ENCODE measurements at regions not wholly inside any gene's neighbourhood (a gene's known extent, or its start where the extent isn't known, plus 50 kb on each side); places are given as distances from the start of the nearest gene placed in this dataset.
"Not testable (repeated sequence)": the region's sequence is repeated elsewhere in the genome, so short reads cannot be mapped to it uniquely, and the experiment has no call there.

DNA sequence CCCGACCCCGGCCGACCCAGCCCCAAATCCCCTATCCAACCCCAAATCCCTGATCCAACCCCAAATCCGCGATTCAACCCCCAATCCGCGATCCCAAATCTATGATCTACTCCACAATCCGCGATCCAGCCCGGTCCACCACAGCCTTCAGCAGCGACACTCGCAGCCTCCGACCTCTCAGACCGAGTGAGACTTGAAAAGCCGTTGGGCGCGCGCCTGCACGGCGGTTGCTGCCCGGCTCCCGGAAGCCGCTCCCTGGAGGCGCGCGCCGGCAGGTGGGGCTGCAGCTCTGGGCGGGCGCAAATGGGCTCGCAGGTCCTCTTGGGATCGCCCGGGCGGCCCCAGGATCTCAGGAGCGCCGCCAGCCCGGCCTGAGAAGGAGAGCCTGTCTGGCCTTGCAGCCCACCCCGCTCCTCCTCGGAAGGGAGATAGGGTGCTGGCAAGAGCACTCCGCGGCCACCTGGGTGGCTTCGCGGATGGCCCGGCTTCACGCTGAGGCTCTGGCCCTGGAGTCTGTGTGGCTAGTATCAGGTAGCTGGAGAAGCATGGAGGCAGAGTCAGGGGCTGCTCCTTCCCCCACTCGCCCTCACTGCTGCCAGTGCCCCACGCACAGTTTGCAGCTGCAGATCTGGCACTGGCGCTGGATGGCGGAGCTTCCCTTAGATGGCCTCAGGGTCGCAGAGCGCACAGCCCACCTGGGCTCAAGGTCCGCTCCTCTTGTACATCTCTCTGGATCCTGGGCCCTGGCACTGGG, 533.4 kb upstream of the DEFB115 start:
- Histone ChIP-seq H4K12ac (ENCODE audit: low read depth, low read length) (peak overlapping the region; percentile 43), H3K4me2 (ENCODE audit: low read length) (peak overlapping the region; percentile 57), H4K91ac (ENCODE audit: low read depth, low read length) (peak overlapping the region; percentile 13), H3K4me3 (ENCODE audit: low read depth, low read length) (peak overlapping the region; percentile 64), H4K8ac (ENCODE audit: low read depth, low read length) (peak overlapping the region; percentile 42), H2BK120ac (ENCODE audit: insufficient read depth, low read length, poor library complexity) (peak overlapping the region; percentile 11), H2AFZ (ENCODE audit: insufficient read depth, low read length, poor library complexity) (peak overlapping the region; percentile 10)
- no CpG with 5 or more reads among the region's 51 CpGs for WGBS (ENCODE audit: extremely low coverage, insufficient coverage, insufficient read length)
- H3K9ac ChIP-seq (ENCODE audit: low read length); H2BK12ac ChIP-seq (ENCODE audit: low read length); H3K79me1 ChIP-seq (ENCODE audit: low read length); H2BK5ac ChIP-seq (ENCODE audit: low read depth, low read length, poor library complexity); H3K14ac ChIP-seq (ENCODE audit: low read length); H3K4ac ChIP-seq (ENCODE audit: low read depth, low read length); H3K18ac ChIP-seq (ENCODE audit: low read length); H3K79me2 ChIP-seq (ENCODE audit: control insufficient read depth, insufficient read depth, low read length, poor library complexity); H2AK5ac ChIP-seq (ENCODE audit: low read length); H3K4me1 ChIP-seq (ENCODE audit: control insufficient read depth in 1 of 2, insufficient read depth in 2 of 2, low read length in 2 of 2); H3K36me3 ChIP-seq (ENCODE audit: control insufficient read depth in 1 of 2, insufficient read depth in 2 of 2, low read length in 2 of 2); H3K23ac ChIP-seq (ENCODE audit: low read length); H3K27me3 ChIP-seq (ENCODE audit: insufficient read depth, low read length); H3K9me3 ChIP-seq (ENCODE audit: insufficient read depth, low read depth, low read length); H3K27ac ChIP-seq (ENCODE audit: low read depth, low read length): not testable (repeated sequence)
- peak; percentile 25 to 35 for DNase-seq

DNA sequence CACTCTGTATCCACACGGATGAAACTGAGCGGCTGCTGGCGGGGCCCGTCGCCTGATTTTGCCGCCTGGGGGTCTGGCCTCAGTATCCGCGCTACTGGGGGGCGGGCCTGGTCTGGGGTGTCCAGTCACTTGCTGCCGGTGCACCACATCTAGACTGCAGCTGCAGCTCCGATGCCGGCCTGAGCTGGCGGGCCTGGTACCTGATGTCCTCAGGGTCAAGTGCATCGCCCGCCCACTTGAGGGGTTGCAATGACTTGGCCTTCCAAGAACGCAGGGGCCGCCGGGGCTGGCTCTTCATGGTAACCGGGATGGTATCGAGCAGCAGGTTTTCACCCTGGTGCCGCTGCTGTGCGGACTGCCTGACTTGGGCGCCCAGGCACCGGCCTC, 532.8 kb upstream of the DEFB115 start:
- H3K4me2 ChIP-seq (ENCODE audit: low read length), result peak overlapping the region; percentile 57
- not testable (repeated sequence) for H3K4ac ChIP-seq (ENCODE audit: low read depth, low read length); H3K4me3 ChIP-seq (ENCODE audit: low read depth, low read length); H3K23ac ChIP-seq (ENCODE audit: low read length); H3K4me1 ChIP-seq (ENCODE audit: control insufficient read depth in 1 of 2, insufficient read depth in 2 of 2, low read length in 2 of 2); H3K79me1 ChIP-seq (ENCODE audit: low read length); H3K36me3 ChIP-seq (ENCODE audit: control insufficient read depth in 1 of 2, insufficient read depth in 2 of 2, low read length in 2 of 2); H3K27me3 ChIP-seq (ENCODE audit: insufficient read depth, low read length); H3K18ac ChIP-seq (ENCODE audit: low read length); H2BK120ac ChIP-seq (ENCODE audit: insufficient read depth, low read length, poor library complexity); H3K79me2 ChIP-seq (ENCODE audit: control insufficient read depth, insufficient read depth, low read length, poor library complexity); H2AK5ac ChIP-seq (ENCODE audit: low read length); H3K9ac ChIP-seq (ENCODE audit: low read length); H3K14ac ChIP-seq (ENCODE audit: low read length); H3K27ac ChIP-seq (ENCODE audit: low read depth, low read length); H2BK12ac ChIP-seq (ENCODE audit: low read length); H2BK5ac ChIP-seq (ENCODE audit: low read depth, low read length, poor library complexity); DNase-seq; H4K91ac ChIP-seq (ENCODE audit: low read depth, low read length); H3K9me3 ChIP-seq (ENCODE audit: insufficient read depth, low read depth, low read length)
- H2AFZ ChIP-seq (ENCODE audit: insufficient read depth, low read length, poor library complexity), result peak overlapping the region; percentile 10
- H4K8ac ChIP-seq (ENCODE audit: low read depth, low read length), result peak overlapping the region; percentile 42
- no CpG with 5 or more reads among the region's 24 CpGs for WGBS (ENCODE audit: extremely low coverage, insufficient coverage, insufficient read length)
- peak overlapping the region; percentile 16 for H4K12ac ChIP-seq (ENCODE audit: low read depth, low read length)

DNA sequence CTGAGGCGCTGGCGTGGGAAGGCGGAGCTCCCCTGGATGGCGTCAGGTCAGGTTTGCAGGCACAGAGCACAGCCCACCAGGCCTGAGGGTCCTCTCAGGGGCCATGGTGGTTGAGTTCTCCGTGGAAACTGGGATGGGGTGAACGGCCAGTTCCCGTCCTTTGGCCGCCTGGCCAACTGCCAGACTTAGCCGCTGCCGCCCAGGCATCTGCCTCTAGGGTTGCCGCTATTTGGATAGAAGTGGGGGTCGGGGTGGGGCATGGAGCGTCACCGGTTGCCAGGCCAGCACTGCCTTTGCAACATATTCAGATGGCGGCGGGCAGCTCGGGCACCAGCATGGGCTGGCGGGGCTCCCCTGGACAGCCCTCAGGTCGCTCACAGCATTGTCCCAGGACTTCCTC, 532.3 kb upstream of the DEFB115 start:
- not testable (repeated sequence) for H3K27ac ChIP-seq (ENCODE audit: low read depth, low read length); H4K12ac ChIP-seq (ENCODE audit: low read depth, low read length); H3K36me3 ChIP-seq (ENCODE audit: control insufficient read depth in 1 of 2, insufficient read depth in 2 of 2, low read length in 2 of 2); H3K9me3 ChIP-seq (ENCODE audit: insufficient read depth, low read depth, low read length); H2BK120ac ChIP-seq (ENCODE audit: insufficient read depth, low read length, poor library complexity); H2AK5ac ChIP-seq (ENCODE audit: low read length); H3K14ac ChIP-seq (ENCODE audit: low read length); H2BK5ac ChIP-seq (ENCODE audit: low read depth, low read length, poor library complexity); H4K8ac ChIP-seq (ENCODE audit: low read depth, low read length); H3K79me2 ChIP-seq (ENCODE audit: control insufficient read depth, insufficient read depth, low read length, poor library complexity); H2BK12ac ChIP-seq (ENCODE audit: low read length); H3K79me1 ChIP-seq (ENCODE audit: low read length); H2AFZ ChIP-seq (ENCODE audit: insufficient read depth, low read length, poor library complexity); H3K4me1 ChIP-seq (ENCODE audit: control insufficient read depth in 1 of 2, insufficient read depth in 2 of 2, low read length in 2 of 2); H3K23ac ChIP-seq (ENCODE audit: low read length); DNase-seq; H3K9ac ChIP-seq (ENCODE audit: low read length); H3K4me3 ChIP-seq (ENCODE audit: low read depth, low read length); H3K27me3 ChIP-seq (ENCODE audit: insufficient read depth, low read length); H3K18ac ChIP-seq (ENCODE audit: low read length); H3K4ac ChIP-seq (ENCODE audit: low read depth, low read length); H3K4me2 ChIP-seq (ENCODE audit: low read length); H4K91ac ChIP-seq (ENCODE audit: low read depth, low read length)
- no CpG with 5 or more reads among the region's 19 CpGs for WGBS (ENCODE audit: extremely low coverage, insufficient coverage, insufficient read length)

DNA sequence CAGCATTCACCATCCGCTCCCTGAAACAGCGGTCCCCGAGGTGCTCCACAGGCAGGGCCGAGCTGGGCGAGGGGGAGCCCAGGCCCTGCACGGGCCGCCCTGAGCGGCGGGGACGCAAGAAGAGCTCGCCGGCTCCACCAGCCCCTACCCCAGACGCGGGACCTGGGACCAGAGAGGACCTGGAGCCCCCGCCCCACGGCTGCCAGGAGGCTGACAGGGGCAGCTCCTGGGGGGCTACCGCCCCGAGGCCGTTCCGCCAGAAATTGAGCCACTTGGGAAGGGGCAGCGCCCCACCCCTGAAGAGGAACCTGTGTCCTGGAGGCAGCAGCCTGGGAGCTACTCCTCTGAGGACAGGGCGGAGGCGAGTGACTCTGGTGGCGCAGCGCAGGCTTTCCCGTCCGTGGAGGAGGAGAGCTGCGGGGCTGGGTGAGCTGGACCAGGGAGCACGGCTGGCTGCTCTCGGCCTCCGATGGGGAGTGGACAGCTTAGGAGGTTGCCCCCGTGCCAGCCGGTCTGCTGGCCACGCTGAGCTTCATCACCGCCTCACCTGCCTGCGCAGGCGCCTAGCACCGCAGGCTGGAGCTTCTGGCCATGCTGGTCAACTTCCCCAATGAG, 529.1 kb upstream of the DEFB115 start:
- H3K27me3 ChIP-seq (ENCODE audit: insufficient read depth, low read length); H3K4ac ChIP-seq (ENCODE audit: low read depth, low read length); H3K4me3 ChIP-seq (ENCODE audit: low read depth, low read length); DNase-seq; H3K4me2 ChIP-seq (ENCODE audit: low read length); H4K8ac ChIP-seq (ENCODE audit: low read depth, low read length); H3K36me3 ChIP-seq (ENCODE audit: control insufficient read depth in 1 of 2, insufficient read depth in 2 of 2, low read length in 2 of 2); H3K27ac ChIP-seq (ENCODE audit: low read depth, low read length); H2BK12ac ChIP-seq (ENCODE audit: low read length); H3K79me2 ChIP-seq (ENCODE audit: control insufficient read depth, insufficient read depth, low read length, poor library complexity); H3K23ac ChIP-seq (ENCODE audit: low read length); H3K9ac ChIP-seq (ENCODE audit: low read length); H2BK120ac ChIP-seq (ENCODE audit: insufficient read depth, low read length, poor library complexity); H4K91ac ChIP-seq (ENCODE audit: low read depth, low read length); H3K14ac ChIP-seq (ENCODE audit: low read length); H2BK5ac ChIP-seq (ENCODE audit: low read depth, low read length, poor library complexity); H3K18ac ChIP-seq (ENCODE audit: low read length); H2AK5ac ChIP-seq (ENCODE audit: low read length); H4K12ac ChIP-seq (ENCODE audit: low read depth, low read length); H3K79me1 ChIP-seq (ENCODE audit: low read length); H3K9me3 ChIP-seq (ENCODE audit: insufficient read depth, low read depth, low read length); H3K4me1 ChIP-seq (ENCODE audit: control insufficient read depth in 1 of 2, insufficient read depth in 2 of 2, low read length in 2 of 2); H2AFZ ChIP-seq (ENCODE audit: insufficient read depth, low read length, poor library complexity): not testable (repeated sequence)
- WGBS (ENCODE audit: extremely low coverage, insufficient coverage, insufficient read length), result no CpG with 5 or more reads among the region's 38 CpGs

All from trophoblast cell (in vitro differentiated cells and primary cell).